GM23248 (cell line): ENCODE measurements at regions not wholly inside any gene's neighbourhood (a gene's known extent, or its start where the extent isn't known, plus 50 kb on each side); places are given as distances from the start of the nearest gene placed in this dataset.

ENCODE experiments used
- DNase-seq: peaks from one replicate; pipeline ENCODE4 v3.0.0-alpha.2; 2015
- H2AFZ ChIP-seq: fragments of 200-600 bp; sonication (generic); 2 replicates; pipeline ENCODE4 v1.6.1; 2016; ENCODE audit warnings: antibody characterized with exemption
- H3F3A ChIP-seq: fragments of 200-600 bp; sonication (generic); 2 replicates; pipeline ENCODE4 v1.6.1; 2016; ENCODE audit warnings: mild to moderate bottlenecking, antibody characterized with exemption, mixed run types; ENCODE audit not compliant: insufficient read depth
- H3K27ac ChIP-seq: fragments of 200-600 bp; sonication (generic); 2 replicates; pipeline ENCODE4 v1.5.1; 2016; ENCODE audit warnings: mild to moderate bottlenecking
- H3K27me3 ChIP-seq: fragments of 200-600 bp; sonication (generic); replicated peaks from 2 replicates; pipeline ENCODE4 v1.6.1; 2016; ENCODE audit warnings: mild to moderate bottlenecking; ENCODE audit not compliant: insufficient read depth
- H3K36me3 ChIP-seq: fragments of 200-600 bp; sonication (generic); 2 replicates; pipeline ENCODE4 v1.6.1; 2016; ENCODE audit warnings: low read depth, mild to moderate bottlenecking
- H3K4me1 ChIP-seq: fragments of 200-600 bp; sonication (generic); 2 replicates; pipeline ENCODE4 v1.6.1; 2016; ENCODE audit warnings: mild to moderate bottlenecking; ENCODE audit not compliant: insufficient read depth
- H3K4me2 ChIP-seq: fragments of 200-600 bp; sonication (generic); one replicate; pipeline ENCODE4 v1.6.1; 2016; ENCODE audit warnings: mild to moderate bottlenecking; ENCODE audit not compliant: unreplicated experiment
- H3K4me3 ChIP-seq: fragments of 200-600 bp; sonication (generic); 2 replicates; pipeline ENCODE4 v1.5.1; 2016; ENCODE audit warnings: mild to moderate bottlenecking
- H3K79me2 ChIP-seq: fragments of 200-600 bp; sonication (generic); 2 replicates; pipeline ENCODE4 v1.6.1; 2016; ENCODE audit warnings: mild to moderate bottlenecking; ENCODE audit not compliant: insufficient read depth
- H3K9ac ChIP-seq: fragments of 200-600 bp; sonication (generic); 2 replicates; pipeline ENCODE4 v1.6.1; 2016; ENCODE audit warnings: mild to moderate bottlenecking
- H3K9me2 ChIP-seq: fragments of 200-600 bp; sonication (generic); 2 replicates; pipeline ENCODE4 v1.6.1; 2016; ENCODE audit warnings: mixed run types, mild to moderate bottlenecking, moderate library complexity; ENCODE audit not compliant: insufficient read depth
- H3K9me3 ChIP-seq: fragments of 200-600 bp; sonication (generic); one replicate; pipeline ENCODE4 v1.6.1; 2017; ENCODE audit warnings: low read depth
- H4K20me1 ChIP-seq: fragments of 200-600 bp; sonication (generic); 2 replicates; pipeline ENCODE4 v1.6.0; 2016; ENCODE audit not compliant: insufficient read depth
- EZH2 ChIP-seq: fragments of 200-600 bp; sonication (generic); IDR thresholded peaks from 2 replicates; pipeline ENCODE4 v1.6.1; 2018; ENCODE audit warnings: antibody characterized with exemption, mild to moderate bottlenecking; ENCODE audit not compliant: insufficient read depth, poor library complexity, severe bottlenecking
- EZH2phosphoT487 ChIP-seq: fragments of 200-600 bp; sonication (generic); IDR thresholded peaks from 2 replicates; pipeline ENCODE4 v1.6.1; 2018; ENCODE audit warnings: antibody characterized with exemption, moderate library complexity, mild to moderate bottlenecking, low read depth; ENCODE audit not compliant: insufficient read depth
- WGBS, 2 experiments: methylation state at CpG; one replicate each; pipeline ENCODE4 v1.1.6; 2015 to 2017; ENCODE audit warnings: low lambda C conversion rate in 2 of 2, low coverage in 1 of 2; ENCODE audit errors: missing lambda C conversion rate in 2 of 2; 5-methylcytosine and 5-hydroxymethylcytosine counted together
- in situ Hi-C: fragments of 300-500 bp; cut with MboI; formaldehyde crosslinking; loops from 2 replicates; pipeline ENCODE4 v1.15.0; 2020

DNA sequence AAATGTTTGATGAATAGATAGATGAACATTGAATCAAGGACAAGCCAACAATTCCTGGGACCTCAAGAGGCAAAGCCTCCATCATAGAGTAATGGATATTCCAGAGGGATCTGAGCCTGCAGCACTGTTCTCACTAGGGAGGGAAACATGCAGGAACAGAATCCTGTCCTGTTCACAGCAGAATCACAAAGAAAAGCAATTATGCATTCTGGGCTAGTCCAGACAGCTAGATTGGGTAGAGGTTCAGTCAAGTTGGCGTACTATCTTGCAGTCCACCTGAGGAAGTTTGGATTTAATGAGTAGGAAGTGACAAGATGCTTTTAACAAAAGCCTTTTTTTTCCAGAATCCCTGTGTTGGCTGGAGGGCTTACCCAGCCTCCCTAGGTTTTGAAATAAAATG, 314.5 kb upstream of the SEMA6D start:
- Histone ChIP-seq H3K4me3 (no peak overlapping the region), H4K20me1 (no peaks in the 10 kb centered on the region), H3K27ac (no peak overlapping the region), H3K4me1 (no peaks in the 10 kb centered on the region), H3K9me3 (no peaks in the 10 kb centered on the region), H3K36me3 (no peaks in the 10 kb centered on the region), H3K27me3 (no peaks in the 10 kb centered on the region), H3F3A (no peaks in the 10 kb centered on the region), H2AFZ (no peak overlapping the region), H3K4me2 (no peak overlapping the region), H3K9ac (no peak overlapping the region), H3K9me2 (no peaks in the 10 kb centered on the region), H3K79me2 (no peaks in the 10 kb centered on the region)
- WGBS, 2 experiments = 26 to 50% methylated on average over 1 of the region's 1 CpG
- no peak for DNase-seq
- in situ Hi-C loops = no loop called here
- TF ChIP-seq EZH2phosphoT487 (no peak), EZH2 (no peak)

DNA sequence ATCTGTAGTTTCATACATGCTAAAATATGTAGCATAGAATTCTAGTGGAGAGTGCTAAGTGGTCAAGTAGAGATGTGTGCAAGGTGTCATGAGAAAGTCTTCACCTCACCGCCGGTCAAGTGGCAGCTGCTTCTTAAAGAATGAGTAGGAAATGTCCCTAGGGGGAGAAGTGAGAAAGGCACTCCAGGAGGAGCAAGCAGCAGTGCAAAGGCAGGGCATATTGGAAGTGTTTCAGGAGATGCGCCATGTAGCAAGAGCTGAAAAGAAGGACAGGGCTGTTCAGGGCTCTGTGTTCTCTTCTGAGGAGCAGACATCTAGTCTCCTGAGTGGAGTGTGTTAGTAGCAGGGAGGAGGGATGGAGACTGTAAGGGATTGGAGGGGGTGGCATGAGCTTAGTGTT, 312.4 kb upstream of the SEMA6D start:
- H3K9me2 ChIP-seq = no peaks in the 10 kb centered on the region
- H2AFZ ChIP-seq = no peak overlapping the region
- no peak overlapping the region for H3K9ac ChIP-seq
- H3K4me1 ChIP-seq = no peaks in the 10 kb centered on the region
- in situ Hi-C loops = no loop called here
- no peak overlapping the region for H3K4me3 ChIP-seq
- no peak for DNase-seq
- H3K4me2 ChIP-seq = no peak overlapping the region
- H4K20me1 ChIP-seq = no peaks in the 10 kb centered on the region
- no peaks in the 10 kb centered on the region for H3K36me3 ChIP-seq
- H3K9me3 ChIP-seq = no peaks in the 10 kb centered on the region
- no peaks in the 10 kb centered on the region for H3K79me2 ChIP-seq
- no peaks in the 10 kb centered on the region for H3K27me3 ChIP-seq
- WGBS, 2 experiments = 80 to 87% methylated on average over 3 of the region's 3 CpGs
- no peaks in the 10 kb centered on the region for H3F3A ChIP-seq
- no peak overlapping the region for H3K27ac ChIP-seq
- TF ChIP-seq EZH2 (no peak), EZH2phosphoT487 (no peak)

DNA sequence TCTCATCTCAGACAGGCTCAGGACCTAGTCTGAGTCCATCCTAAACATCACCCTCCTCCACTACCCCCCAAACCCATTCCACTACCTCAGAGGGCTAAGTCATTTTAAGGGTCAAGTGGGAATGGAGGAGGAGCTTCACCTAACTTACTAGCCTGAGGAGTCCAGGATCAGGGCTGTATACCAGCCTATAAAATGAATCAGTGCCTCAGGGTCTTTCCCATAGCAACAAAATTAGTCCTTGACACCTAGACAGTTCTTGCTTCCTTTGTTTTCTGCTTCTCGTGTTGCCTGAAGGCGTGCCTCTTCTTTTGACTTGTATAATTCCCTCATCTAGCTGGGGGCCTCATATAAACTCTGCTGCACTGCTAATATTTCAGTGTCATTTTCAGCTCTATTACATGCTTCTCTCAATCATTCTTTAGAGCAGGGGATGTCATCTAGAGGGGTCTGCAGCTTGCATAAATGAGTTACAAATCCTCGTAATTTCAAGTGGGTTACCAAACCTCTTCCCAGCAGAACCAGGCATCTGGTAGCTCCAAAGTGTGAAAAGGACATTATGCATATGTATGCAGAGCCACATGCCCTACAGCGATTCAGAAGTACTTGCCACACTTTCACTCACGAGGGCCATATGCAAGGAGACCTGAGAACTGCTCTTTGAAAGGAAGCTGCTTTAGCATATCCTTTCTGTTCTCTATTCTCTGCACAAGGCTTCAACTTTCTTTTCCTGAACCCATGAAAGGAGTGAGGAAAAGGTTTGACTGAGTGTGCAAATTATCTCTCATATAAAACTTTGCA, 311.7 kb upstream of the SEMA6D start:
- H3K27ac ChIP-seq = no peak overlapping the region
- WGBS, 2 experiments = 18 to 22% methylated on average over 5 of the region's 5 CpGs
- H3K36me3 ChIP-seq = no peaks in the 10 kb centered on the region
- H3K9me2 ChIP-seq = no peaks in the 10 kb centered on the region
- H2AFZ ChIP-seq = no peak overlapping the region
- no peak overlapping the region for H3K4me2 ChIP-seq
- H3K9ac ChIP-seq = no peak overlapping the region
- H3K4me3 ChIP-seq = no peak overlapping the region
- H3K9me3 ChIP-seq = no peaks in the 10 kb centered on the region
- no peaks in the 10 kb centered on the region for H4K20me1 ChIP-seq
- H3K27me3 ChIP-seq = no peaks in the 10 kb centered on the region
- H3K4me1 ChIP-seq = no peaks in the 10 kb centered on the region
- H3K79me2 ChIP-seq = no peaks in the 10 kb centered on the region
- H3F3A ChIP-seq = no peaks in the 10 kb centered on the region
- TF ChIP-seq EZH2 (no peak), EZH2phosphoT487 (no peak)
- no peak for DNase-seq
- in situ Hi-C loops = no loop called here

- Histone ChIP-seq H4K20me1 (no peaks in the 10 kb centered on the region), H3K9me2 (no peaks in the 10 kb centered on the region), H2AFZ (no peak overlapping the region), H3K27ac (no peak overlapping the region), H3F3A (no peaks in the 10 kb centered on the region), H3K9me3 (no peaks in the 10 kb centered on the region), H3K27me3 (no peaks in the 10 kb centered on the region), H3K9ac (no peak overlapping the region), H3K4me1 (no peaks in the 10 kb centered on the region), H3K79me2 (no peaks in the 10 kb centered on the region), H3K36me3 (no peaks in the 10 kb centered on the region), H3K4me3 (no peak overlapping the region), H3K4me2 (no peak overlapping the region)
- no peak for TF ChIP-seq EZH2
- no peak for TF ChIP-seq EZH2phosphoT487
- DNase-seq = no peak
- WGBS, 2 experiments = 51 to 52% methylated on average over 5 of the region's 5 CpGs
- in situ Hi-C loops = no loop called here
These were observed 309.6 kb upstream of the SEMA6D start for GRCh38 chr15:47407692-47408091.
